Tibial nerve (tissue), 3 donors: ENCODE measurements at regions not wholly inside any gene's neighbourhood (a gene's known extent, or its start where the extent isn't known, plus 50 kb on each side); places are given as distances from the start of the nearest gene placed in this dataset.

Source experiments
- POLR2A ChIP-seq, 2 donors: fragments of 450-650 bp; IDR thresholded peaks; one replicate each; pipeline ENCODE4 v1.6.1; 2017; ENCODE audit warnings: antibody characterized with exemption in 2 of 2, mild to moderate bottlenecking in 2 of 2, moderate library complexity in 2 of 2
- TF ChIP-seq, protein P1 (sequence below), 5 experiments: fragments of 200-600 bp in 3 of 5; fragments of 450-650 bp in 2 of 5; sonication (generic) in 3 of 5; IDR thresholded peaks; one replicate each; pipeline ENCODE4 v1.5.1; 2016 to 2019; ENCODE audit warnings: antibody characterized with exemption in 5 of 5, mild to moderate bottlenecking in 3 of 5, moderate library complexity in 2 of 5

DNA sequence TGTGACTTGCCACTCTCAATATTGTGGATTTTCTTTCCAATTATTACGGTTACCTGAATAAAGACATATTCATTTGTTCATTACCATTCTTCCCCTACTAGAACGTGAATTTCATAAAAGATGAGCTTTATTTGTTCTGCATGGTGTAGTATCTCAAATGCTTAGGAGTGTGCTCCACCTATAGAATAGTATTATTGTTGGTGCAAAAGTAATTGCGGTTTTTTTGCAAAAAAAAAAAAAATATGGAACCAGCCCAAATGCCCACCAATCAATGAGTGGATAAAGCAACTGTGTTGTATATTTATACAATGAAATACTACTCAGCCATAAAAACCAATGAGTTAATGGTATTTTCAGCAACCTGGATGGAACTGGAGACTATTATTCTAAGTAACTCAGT, 525.5 kb upstream of the PRKX start:
- TF ChIP-seq, protein P1, sequence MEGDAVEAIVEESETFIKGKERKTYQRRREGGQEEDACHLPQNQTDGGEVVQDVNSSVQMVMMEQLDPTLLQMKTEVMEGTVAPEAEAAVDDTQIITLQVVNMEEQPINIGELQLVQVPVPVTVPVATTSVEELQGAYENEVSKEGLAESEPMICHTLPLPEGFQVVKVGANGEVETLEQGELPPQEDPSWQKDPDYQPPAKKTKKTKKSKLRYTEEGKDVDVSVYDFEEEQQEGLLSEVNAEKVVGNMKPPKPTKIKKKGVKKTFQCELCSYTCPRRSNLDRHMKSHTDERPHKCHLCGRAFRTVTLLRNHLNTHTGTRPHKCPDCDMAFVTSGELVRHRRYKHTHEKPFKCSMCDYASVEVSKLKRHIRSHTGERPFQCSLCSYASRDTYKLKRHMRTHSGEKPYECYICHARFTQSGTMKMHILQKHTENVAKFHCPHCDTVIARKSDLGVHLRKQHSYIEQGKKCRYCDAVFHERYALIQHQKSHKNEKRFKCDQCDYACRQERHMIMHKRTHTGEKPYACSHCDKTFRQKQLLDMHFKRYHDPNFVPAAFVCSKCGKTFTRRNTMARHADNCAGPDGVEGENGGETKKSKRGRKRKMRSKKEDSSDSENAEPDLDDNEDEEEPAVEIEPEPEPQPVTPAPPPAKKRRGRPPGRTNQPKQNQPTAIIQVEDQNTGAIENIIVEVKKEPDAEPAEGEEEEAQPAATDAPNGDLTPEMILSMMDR (IDR thresholded peaks at IDR 0.05): no peak
- TF ChIP-seq POLR2A (IDR thresholded peaks at IDR 0.05): no peak
